ENCODE measurements at regions not wholly inside any gene's neighbourhood (a gene's known extent, or its start where the extent isn't known, plus 50 kb on each side); places are given as distances from the start of the nearest gene placed in this dataset.

GRCh38 chr4:26148927-26149326 lies 171.9 kb upstream of the RBPJ start:
- TF ChIP-seq RXRA (IDR thresholded peaks at IDR 0.05) (no peak), CTCF (IDR thresholded peaks at IDR 0.05; ENCODE audit: low read depth, low read length, missing input control) (no peak), MAX (IDR thresholded peaks at IDR 0.05) (no peak), TAF1 (conservative IDR thresholded peaks at IDR 0.05) (no peak)

Measured in liver (tissue), 3 donors.